ENCODE measurements at regions not wholly inside any gene's neighbourhood (a gene's known extent, or its start where the extent isn't known, plus 50 kb on each side); places are given as distances from the start of the nearest gene placed in this dataset.
"Not testable (repeated sequence)": the region's sequence is repeated elsewhere in the genome, so short reads cannot be mapped to it uniquely, and the experiment has no call there.

DNA sequence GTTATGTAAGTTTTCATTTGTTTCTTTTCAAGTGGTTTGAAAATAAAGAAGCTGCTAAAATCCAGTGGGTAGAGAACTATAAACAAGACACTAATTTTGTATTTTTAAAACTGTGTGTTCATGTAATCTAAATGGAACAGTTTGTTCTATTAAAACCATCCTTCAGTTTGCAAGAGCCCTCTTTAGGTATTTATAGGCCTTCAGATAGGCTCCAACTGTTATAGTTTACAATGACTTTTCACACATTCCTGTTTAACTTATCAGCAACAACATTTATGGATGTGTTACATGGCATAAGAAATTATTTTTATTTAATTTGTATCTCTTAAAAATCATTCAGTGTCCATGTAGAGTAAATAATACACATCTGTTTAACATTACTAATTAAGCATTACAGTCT is 126.7 kb upstream of the SLCO6A1 start:
- no peak for DNase-seq (ENCODE audit: low read depth)
- TF ChIP-seq, protein P1, sequence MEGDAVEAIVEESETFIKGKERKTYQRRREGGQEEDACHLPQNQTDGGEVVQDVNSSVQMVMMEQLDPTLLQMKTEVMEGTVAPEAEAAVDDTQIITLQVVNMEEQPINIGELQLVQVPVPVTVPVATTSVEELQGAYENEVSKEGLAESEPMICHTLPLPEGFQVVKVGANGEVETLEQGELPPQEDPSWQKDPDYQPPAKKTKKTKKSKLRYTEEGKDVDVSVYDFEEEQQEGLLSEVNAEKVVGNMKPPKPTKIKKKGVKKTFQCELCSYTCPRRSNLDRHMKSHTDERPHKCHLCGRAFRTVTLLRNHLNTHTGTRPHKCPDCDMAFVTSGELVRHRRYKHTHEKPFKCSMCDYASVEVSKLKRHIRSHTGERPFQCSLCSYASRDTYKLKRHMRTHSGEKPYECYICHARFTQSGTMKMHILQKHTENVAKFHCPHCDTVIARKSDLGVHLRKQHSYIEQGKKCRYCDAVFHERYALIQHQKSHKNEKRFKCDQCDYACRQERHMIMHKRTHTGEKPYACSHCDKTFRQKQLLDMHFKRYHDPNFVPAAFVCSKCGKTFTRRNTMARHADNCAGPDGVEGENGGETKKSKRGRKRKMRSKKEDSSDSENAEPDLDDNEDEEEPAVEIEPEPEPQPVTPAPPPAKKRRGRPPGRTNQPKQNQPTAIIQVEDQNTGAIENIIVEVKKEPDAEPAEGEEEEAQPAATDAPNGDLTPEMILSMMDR (conservative IDR thresholded peaks at IDR 0.05; ENCODE audit: low read length) = no peak
- no peak overlapping the region for H3K4me3 ChIP-seq (ENCODE audit: low read length)

DNA sequence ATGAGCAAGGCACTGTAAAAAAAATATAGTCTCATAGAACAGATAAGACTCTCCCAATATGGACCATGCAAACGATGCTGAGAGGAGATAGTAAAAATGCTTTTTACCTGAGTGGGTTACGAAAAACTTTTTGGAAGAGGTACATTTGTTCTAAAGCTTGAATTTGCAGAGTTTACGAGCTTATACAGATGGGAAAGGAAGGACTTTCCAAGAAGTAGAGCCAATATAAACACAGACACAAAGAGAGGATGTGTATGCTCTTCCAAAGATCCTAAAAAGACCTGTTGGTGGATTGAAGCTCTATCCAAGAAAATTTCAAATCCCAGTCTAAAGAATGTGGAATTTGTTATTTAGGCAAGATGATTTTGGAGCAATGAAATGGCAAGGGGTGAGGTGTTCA is 127.1 kb upstream of the SLCO6A1 start:
- no peak overlapping the region for H3K4me3 ChIP-seq (ENCODE audit: low read length)
- TF ChIP-seq, protein P1 (conservative IDR thresholded peaks at IDR 0.05; ENCODE audit: low read length) = no peak
- DNase-seq (ENCODE audit: low read depth) = no peak

DNA sequence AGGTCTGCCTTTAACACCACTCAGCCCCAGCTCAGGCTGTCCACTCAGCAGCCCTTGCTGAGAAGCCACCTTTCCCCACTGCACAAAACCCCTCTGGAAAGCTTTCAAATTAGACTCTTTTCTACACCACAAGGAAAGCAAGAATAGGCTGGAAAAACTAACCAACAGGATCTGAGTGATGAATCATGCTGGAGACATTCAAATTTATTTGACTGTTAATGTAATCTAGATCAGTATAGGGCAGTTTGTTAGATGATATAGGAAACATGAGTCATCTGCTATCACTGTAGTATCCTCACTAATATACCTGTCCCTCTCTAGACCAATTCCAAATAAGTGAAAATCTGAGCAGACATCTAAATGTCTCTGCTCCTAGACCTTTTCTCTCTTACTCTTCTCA is 127.8 kb upstream of the PAM start:
- peak; percentile 31 for DNase-seq (ENCODE audit: low read depth)
- TF ChIP-seq, protein P1 (conservative IDR thresholded peaks at IDR 0.05; ENCODE audit: low read length) = no peak
- no peak overlapping the region for H3K4me3 ChIP-seq (ENCODE audit: low read length)

DNA sequence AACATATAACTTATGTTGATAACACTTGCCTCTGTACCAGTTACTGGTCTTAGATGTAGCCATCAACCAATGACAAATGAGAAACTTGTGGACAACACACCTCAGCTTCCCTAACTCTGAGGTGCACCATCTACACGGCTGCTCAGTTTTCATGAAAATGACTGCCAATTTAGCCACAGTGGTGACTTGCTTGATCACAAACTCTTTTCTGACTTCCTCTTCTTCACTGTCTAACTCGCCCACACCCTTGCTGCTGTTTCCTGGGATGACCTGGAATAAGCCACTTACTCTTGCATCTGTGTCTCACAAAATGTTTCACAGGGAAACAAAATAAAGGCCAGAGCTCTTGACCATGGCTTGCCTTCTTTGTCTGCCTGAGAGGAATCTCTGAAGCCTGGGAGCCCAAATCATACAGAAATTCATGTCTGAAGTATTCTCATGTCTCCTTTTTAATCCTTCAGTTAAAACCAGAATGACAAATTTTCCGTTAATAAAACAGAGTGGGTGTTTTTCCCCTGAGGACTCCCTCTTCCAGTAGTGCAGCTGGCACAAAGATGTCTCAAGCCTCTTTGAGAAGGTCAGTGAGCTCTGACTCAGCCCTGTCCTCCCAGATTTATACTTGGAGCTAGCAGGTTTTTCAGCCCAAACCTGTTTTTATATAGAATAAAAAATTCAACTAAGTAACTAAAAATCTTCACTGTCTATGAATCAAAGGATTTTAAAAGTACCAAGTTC is 126.5 kb upstream of the PAM start:
- DNase-seq (ENCODE audit: low read depth) = peak; percentile 69
- TF ChIP-seq, protein P1 (conservative IDR thresholded peaks at IDR 0.05; ENCODE audit: low read length) = no peak
- no peak overlapping the region for H3K4me3 ChIP-seq (ENCODE audit: low read length)

DNA sequence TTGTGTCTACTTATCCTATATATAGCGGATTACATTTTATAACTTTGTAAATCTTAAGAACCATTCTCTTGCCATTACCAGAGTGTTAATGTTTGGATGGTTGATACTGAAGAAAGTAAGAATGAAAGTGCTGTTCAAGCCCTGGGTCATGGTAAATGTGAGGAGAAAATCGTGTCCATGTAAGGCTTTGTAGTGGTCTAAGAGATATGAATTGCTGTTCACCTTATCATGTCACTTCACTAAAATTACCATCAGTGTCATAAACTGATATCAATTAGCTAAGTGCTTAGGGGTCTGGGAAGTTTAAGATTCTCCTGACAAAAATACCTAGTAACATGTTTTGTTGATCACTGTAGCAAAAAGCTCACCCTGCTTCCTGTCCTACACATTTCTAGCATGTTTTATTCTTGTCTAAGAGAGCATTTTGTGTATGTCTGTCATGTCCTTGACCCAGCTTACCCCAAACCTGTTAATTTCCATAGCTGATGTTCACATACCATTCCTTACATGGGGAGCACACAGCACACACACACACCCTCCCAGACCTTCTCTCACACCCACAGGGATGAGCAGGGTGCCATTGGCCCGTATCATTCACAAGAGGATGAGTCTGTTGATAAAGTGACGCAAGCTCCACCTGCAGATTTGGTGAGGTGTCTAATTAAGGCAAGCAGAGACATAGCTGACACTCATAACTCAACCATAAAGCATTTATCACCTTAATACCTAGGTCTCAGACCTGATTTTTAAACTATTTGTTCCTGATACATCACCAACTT is 125.1 kb upstream of the PAM start:
- H3K4me3 ChIP-seq (ENCODE audit: low read length) = no peak overlapping the region
- no peak for DNase-seq (ENCODE audit: low read depth)
- TF ChIP-seq, protein P1 (conservative IDR thresholded peaks at IDR 0.05; ENCODE audit: low read length) = no peak

DNA sequence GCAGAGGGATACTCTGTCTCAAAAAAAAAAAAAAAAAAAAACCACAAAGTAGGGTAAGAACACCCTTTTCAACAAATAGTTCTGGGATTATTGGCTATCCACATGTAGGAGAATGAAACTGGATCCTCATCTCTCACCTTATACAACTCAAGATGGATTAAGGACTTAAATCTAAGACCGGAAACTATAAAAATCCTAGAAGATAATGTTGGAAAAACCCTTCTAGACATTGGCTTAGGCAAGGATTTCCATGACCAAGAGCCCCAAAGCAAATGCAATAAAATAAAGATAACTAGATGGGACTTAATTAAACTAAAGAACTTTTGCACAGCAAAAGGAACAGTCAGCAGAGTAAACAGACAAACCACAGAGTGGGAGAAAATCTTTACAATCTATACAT is 119.7 kb upstream of the PAM start:
- DNase-seq (ENCODE audit: low read depth); H3K4me3 ChIP-seq (ENCODE audit: low read length): not testable (repeated sequence)

DNA sequence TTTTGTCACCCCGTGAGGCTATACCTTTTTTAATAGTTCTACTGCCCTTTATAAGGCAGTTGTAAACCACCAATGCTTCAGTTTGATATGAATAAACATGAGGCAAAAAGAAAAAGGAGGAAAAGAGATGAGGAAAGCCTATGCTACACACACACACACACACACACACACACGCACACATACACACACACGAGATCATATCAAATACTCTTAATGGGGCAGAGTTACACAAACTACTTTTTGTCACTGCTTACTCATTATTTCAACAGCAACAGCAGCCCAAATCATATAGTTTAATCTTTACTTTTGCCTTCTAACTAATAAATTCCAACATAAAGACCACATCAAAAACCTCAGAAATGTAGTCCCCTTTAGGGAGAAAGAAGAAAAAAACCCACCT is 116.8 kb upstream of the PAM start:
- DNase-seq (ENCODE audit: low read depth) = peak; percentile 56

More for the DNA sequence above, 116.8 kb upstream of the PAM start:
- no peak overlapping the region for H3K4me3 ChIP-seq (ENCODE audit: low read length)
- TF ChIP-seq, protein P1 (conservative IDR thresholded peaks at IDR 0.05; ENCODE audit: low read length) = no peak
